ENCODE measurements at regions not wholly inside any gene's neighbourhood (a gene's known extent, or its start where the extent isn't known, plus 50 kb on each side); places are given as distances from the start of the nearest gene placed in this dataset.

DNA sequence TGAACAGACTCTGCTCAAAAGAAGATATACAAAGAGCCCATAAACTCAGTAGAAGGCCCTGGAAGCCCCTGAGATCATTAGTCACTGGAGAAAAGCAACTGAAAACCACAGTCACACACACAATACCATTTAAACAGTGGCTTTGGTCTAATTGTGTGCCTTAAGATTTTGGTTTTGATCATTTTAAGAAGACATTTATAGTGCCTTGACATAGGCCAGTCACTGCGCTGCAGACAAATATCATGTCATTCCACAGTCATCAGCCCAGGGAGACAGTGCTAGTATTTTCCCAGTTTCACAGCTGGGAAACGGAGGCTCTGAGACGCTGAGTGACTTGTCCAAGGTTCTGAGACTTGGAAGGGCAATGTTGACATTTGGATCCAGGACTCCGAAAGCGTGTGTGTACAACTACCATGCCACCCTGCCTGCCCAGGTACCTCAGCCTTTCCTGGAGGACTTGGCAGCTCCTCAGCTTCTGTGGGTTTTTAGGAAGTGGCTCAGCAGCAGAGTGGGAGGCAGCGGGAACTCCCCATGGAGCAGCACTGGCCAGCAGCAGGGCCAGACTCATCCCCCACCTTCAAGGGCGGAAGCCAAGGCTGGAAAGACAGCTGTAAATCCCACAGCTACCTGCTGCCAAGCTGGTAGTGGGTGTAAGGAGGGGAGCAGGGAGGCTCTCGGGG, 173.9 kb downstream of the WDR11 start:
- Histone ChIP-seq H3K4me3 (ENCODE audit: insufficient read depth, low read length, poor library complexity, severe bottlenecking) (no peak overlapping the region), H3K9me2 (replicated peaks; ENCODE audit: insufficient read depth, low read length) (no peaks in the 10 kb centered on the region), H3F3A (ENCODE audit: insufficient read depth) (no peaks in the 10 kb centered on the region), H3K36me3 (ENCODE audit: low read length) (no peaks in the 10 kb centered on the region), H3K9ac (ENCODE audit: low read length) (no peak overlapping the region), H3K79me2 (ENCODE audit: insufficient read depth, low read length) (no peaks in the 10 kb centered on the region), H3K9me3 (ENCODE audit: insufficient read depth, low read length) (no peaks in the 10 kb centered on the region), H3K27me3 (ENCODE audit: low read length) (no peaks in the 10 kb centered on the region), H3K27ac (ENCODE audit: low read depth, low read length) (no peak overlapping the region), H4K20me1 (ENCODE audit: low read depth, low read length) (no peaks in the 10 kb centered on the region), H2AFZ (ENCODE audit: low read depth, low read length, severe bottlenecking) (no peak overlapping the region), H3K4me2 (ENCODE audit: low read depth, low read length, poor library complexity, severe bottlenecking) (no peak overlapping the region)
- no peak for TF ChIP-seq EZH2phosphoT487 (conservative IDR thresholded peaks at IDR 0.05; ENCODE audit: low read length)
- TF ChIP-seq, protein P1, sequence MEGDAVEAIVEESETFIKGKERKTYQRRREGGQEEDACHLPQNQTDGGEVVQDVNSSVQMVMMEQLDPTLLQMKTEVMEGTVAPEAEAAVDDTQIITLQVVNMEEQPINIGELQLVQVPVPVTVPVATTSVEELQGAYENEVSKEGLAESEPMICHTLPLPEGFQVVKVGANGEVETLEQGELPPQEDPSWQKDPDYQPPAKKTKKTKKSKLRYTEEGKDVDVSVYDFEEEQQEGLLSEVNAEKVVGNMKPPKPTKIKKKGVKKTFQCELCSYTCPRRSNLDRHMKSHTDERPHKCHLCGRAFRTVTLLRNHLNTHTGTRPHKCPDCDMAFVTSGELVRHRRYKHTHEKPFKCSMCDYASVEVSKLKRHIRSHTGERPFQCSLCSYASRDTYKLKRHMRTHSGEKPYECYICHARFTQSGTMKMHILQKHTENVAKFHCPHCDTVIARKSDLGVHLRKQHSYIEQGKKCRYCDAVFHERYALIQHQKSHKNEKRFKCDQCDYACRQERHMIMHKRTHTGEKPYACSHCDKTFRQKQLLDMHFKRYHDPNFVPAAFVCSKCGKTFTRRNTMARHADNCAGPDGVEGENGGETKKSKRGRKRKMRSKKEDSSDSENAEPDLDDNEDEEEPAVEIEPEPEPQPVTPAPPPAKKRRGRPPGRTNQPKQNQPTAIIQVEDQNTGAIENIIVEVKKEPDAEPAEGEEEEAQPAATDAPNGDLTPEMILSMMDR (IDR thresholded peaks at IDR 0.05; ENCODE audit: insufficient read depth, low read length, poor library complexity, severe bottlenecking), result no peak

DNA sequence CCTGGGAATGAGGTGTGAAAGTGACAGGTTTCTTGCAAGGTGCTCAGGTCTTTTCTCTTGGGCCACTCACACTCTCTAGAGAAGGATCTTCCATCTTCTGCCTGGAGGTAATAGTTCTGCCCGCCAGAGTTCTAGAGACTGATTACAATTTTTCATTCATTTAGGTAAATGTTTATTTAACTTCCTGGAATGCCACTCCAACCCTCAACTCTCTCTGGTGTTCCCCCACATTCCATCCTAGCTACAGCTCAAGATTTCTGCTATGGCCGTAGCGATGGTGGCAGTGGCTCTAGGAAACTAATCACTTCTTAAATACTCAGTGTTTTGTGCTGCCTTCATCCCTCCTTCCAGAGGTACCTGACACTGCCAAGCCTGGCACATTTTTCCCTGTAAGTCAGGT, 174.6 kb downstream of the WDR11 start:
- no peaks in the 10 kb centered on the region for H3K36me3 ChIP-seq (ENCODE audit: low read length)
- H2AFZ ChIP-seq (ENCODE audit: low read depth, low read length, severe bottlenecking), result no peak overlapping the region
- no peaks in the 10 kb centered on the region for H3K9me3 ChIP-seq (ENCODE audit: insufficient read depth, low read length)
- H3K4me2 ChIP-seq (ENCODE audit: low read depth, low read length, poor library complexity, severe bottlenecking), result no peak overlapping the region
- H3K4me3 ChIP-seq (ENCODE audit: insufficient read depth, low read length, poor library complexity, severe bottlenecking), result no peak overlapping the region
- H3F3A ChIP-seq (ENCODE audit: insufficient read depth), result no peaks in the 10 kb centered on the region
- H3K79me2 ChIP-seq (ENCODE audit: insufficient read depth, low read length), result no peaks in the 10 kb centered on the region
- H3K9ac ChIP-seq (ENCODE audit: low read length), result no peak overlapping the region
- H3K27me3 ChIP-seq (ENCODE audit: low read length), result no peaks in the 10 kb centered on the region
- no peak overlapping the region for H3K27ac ChIP-seq (ENCODE audit: low read depth, low read length)
- H4K20me1 ChIP-seq (ENCODE audit: low read depth, low read length), result no peaks in the 10 kb centered on the region
- TF ChIP-seq EZH2phosphoT487 (conservative IDR thresholded peaks at IDR 0.05; ENCODE audit: low read length), result no peak
- TF ChIP-seq, protein P1 (IDR thresholded peaks at IDR 0.05; ENCODE audit: insufficient read depth, low read length, poor library complexity, severe bottlenecking), result no peak
- H3K9me2 ChIP-seq (replicated peaks; ENCODE audit: insufficient read depth, low read length), result no peaks in the 10 kb centered on the region

DNA sequence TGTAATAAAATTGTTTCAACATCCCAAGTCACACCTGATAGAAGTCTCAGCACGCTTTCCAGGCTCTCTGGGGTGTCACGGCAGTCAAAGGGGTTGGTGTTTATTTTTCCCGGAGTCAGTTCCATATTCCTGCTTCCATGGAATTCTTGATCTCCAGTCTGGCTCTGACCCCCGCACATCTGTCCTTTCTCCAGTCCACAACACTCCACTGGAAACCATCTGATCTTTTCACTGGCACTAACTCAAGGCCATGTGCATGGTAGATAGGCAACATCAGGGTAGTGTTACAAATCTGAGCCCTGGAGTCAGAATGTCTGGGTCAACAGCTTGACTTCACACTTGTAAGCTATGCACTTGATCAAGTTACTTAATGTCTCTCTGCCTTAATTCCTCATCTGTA, 176.2 kb downstream of the WDR11 start:
- no peak overlapping the region for H3K4me3 ChIP-seq (ENCODE audit: insufficient read depth, low read length, poor library complexity, severe bottlenecking)
- no peaks in the 10 kb centered on the region for H3K36me3 ChIP-seq (ENCODE audit: low read length)
- H3K4me2 ChIP-seq (ENCODE audit: low read depth, low read length, poor library complexity, severe bottlenecking), result no peak overlapping the region
- no peak overlapping the region for H3K27ac ChIP-seq (ENCODE audit: low read depth, low read length)
- no peak overlapping the region for H2AFZ ChIP-seq (ENCODE audit: low read depth, low read length, severe bottlenecking)
- H3K9ac ChIP-seq (ENCODE audit: low read length), result no peak overlapping the region
- no peaks in the 10 kb centered on the region for H4K20me1 ChIP-seq (ENCODE audit: low read depth, low read length)
- TF ChIP-seq EZH2phosphoT487 (conservative IDR thresholded peaks at IDR 0.05; ENCODE audit: low read length), result no peak
- TF ChIP-seq, protein P1 (IDR thresholded peaks at IDR 0.05; ENCODE audit: insufficient read depth, low read length, poor library complexity, severe bottlenecking), result no peak
- no peaks in the 10 kb centered on the region for H3K27me3 ChIP-seq (ENCODE audit: low read length)
- no peaks in the 10 kb centered on the region for H3K9me3 ChIP-seq (ENCODE audit: insufficient read depth, low read length)
- no peaks in the 10 kb centered on the region for H3K79me2 ChIP-seq (ENCODE audit: insufficient read depth, low read length)
- no peaks in the 10 kb centered on the region for H3K9me2 ChIP-seq (replicated peaks; ENCODE audit: insufficient read depth, low read length)
- no peaks in the 10 kb centered on the region for H3F3A ChIP-seq (ENCODE audit: insufficient read depth)
